ENCODE measurements at regions not wholly inside any gene's neighbourhood (a gene's known extent, or its start where the extent isn't known, plus 50 kb on each side); places are given as distances from the start of the nearest gene placed in this dataset.

DNA sequence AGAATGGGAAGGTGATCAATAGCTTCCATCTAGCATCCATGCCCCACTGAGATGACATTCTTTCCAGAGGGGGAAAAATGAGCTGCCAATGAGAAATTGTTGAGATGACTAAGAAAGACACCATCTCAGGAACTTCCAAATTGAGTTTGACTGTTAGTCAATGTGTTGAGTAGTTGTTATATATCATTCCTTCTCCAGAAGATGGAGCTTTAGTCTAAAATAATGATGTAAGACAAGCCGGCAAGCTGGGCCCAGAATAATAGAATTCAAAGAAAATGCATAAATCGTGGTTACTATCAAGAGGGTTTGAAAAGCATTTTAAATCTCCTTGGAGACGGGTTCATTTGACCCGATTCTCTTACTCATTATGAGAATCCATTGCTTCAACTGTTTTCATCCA lies 71.0 kb upstream of the ATF7IP2 start (continued):
- TF ChIP-seq REST (IDR thresholded peaks at IDR 0.05; ENCODE audit: unreplicated experiment) (no peak), ZNF114 (CRISPR knock-in tag; IDR thresholded peaks at IDR 0.05) (no peak), CREB1 (CRISPR knock-in tag; IDR thresholded peaks at IDR 0.05; ENCODE audit: low read depth) (no peak), ETS1 (IDR thresholded peaks at IDR 0.05) (no peak), EZH2phosphoT487 (IDR thresholded peaks at IDR 0.05; ENCODE audit: unreplicated experiment) (no peak), STAT1 (IDR thresholded peaks at IDR 0.05; ENCODE audit: unreplicated experiment) (no peak), POLR2AphosphoS5 (IDR thresholded peaks at IDR 0.05; ENCODE audit: low read depth) (no peak), ZNF331 (CRISPR knock-in tag; IDR thresholded peaks at IDR 0.05; ENCODE audit: low read depth) (no peak), EZH2 (IDR thresholded peaks at IDR 0.05; ENCODE audit: low read depth, unreplicated experiment) (no peak), NANOG (IDR thresholded peaks at IDR 0.05; ENCODE audit: borderline replicate concordance) (no peak), JUNB (IDR thresholded peaks at IDR 0.05; ENCODE audit: unreplicated experiment) (no peak)

- no peaks in the 10 kb centered on the region for H3K79me2 ChIP-seq (replicated peaks; ENCODE audit: insufficient read depth)
- no peak overlapping the region for H3K27ac ChIP-seq (ENCODE audit: low read depth)
- no peak for TF ChIP-seq NANOG (IDR thresholded peaks at IDR 0.05; ENCODE audit: borderline replicate concordance)
- no peak for TF ChIP-seq ETS1 (IDR thresholded peaks at IDR 0.05)
- TF ChIP-seq ZNF331 (CRISPR knock-in tag; IDR thresholded peaks at IDR 0.05; ENCODE audit: low read depth), result no peak
- no peak for TF ChIP-seq POLR2AphosphoS5 (IDR thresholded peaks at IDR 0.05; ENCODE audit: low read depth)
- TF ChIP-seq, protein P1, sequence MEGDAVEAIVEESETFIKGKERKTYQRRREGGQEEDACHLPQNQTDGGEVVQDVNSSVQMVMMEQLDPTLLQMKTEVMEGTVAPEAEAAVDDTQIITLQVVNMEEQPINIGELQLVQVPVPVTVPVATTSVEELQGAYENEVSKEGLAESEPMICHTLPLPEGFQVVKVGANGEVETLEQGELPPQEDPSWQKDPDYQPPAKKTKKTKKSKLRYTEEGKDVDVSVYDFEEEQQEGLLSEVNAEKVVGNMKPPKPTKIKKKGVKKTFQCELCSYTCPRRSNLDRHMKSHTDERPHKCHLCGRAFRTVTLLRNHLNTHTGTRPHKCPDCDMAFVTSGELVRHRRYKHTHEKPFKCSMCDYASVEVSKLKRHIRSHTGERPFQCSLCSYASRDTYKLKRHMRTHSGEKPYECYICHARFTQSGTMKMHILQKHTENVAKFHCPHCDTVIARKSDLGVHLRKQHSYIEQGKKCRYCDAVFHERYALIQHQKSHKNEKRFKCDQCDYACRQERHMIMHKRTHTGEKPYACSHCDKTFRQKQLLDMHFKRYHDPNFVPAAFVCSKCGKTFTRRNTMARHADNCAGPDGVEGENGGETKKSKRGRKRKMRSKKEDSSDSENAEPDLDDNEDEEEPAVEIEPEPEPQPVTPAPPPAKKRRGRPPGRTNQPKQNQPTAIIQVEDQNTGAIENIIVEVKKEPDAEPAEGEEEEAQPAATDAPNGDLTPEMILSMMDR (conservative IDR thresholded peaks at IDR 0.05; ENCODE audit: low read depth in 2 of 2), result no peak
- TF ChIP-seq CREB1 (CRISPR knock-in tag; IDR thresholded peaks at IDR 0.05; ENCODE audit: low read depth), result no peak
- no peak for TF ChIP-seq EZH2phosphoT487 (IDR thresholded peaks at IDR 0.05; ENCODE audit: unreplicated experiment)
- TF ChIP-seq JUNB (IDR thresholded peaks at IDR 0.05; ENCODE audit: unreplicated experiment), result no peak
These were observed 68.3 kb upstream of the ATF7IP2 start for GRCh38 chr16:10317425-10318001.

More at GRCh38 chr16:10317425-10318001, 68.3 kb upstream of the ATF7IP2 start:
- Mint-ChIP-seq H3K9me3 (no peaks in the 10 kb centered on the region), H3K4me1 (no peaks in the 10 kb centered on the region; the same call in 2 of the 3 replicates), H3K27ac (no peak overlapping the region), H3K4me3 (no peak overlapping the region), H3K36me3 (ENCODE audit: low read depth) (no peaks in the 10 kb centered on the region), H3K27me3 (ENCODE audit: insufficient read depth, low read depth, poor library complexity) (no peaks in the 10 kb centered on the region)
- no peak for ATAC-seq
- DNase-seq (ENCODE audit: low spot score), result no peak
- no peaks in the 10 kb centered on the region for H4K20me1 ChIP-seq (replicated peaks; ENCODE audit: insufficient read depth)
- H3K27me3 ChIP-seq (ENCODE audit: insufficient read depth), result no peaks in the 10 kb centered on the region
- H3K36me3 ChIP-seq (ENCODE audit: insufficient read depth), result no peaks in the 10 kb centered on the region
- no peak overlapping the region for H2AFZ ChIP-seq
- H3F3A ChIP-seq (replicated peaks; ENCODE audit: low read depth), result no peaks in the 10 kb centered on the region
- H3K4me1 ChIP-seq (ENCODE audit: insufficient read depth), result no peaks in the 10 kb centered on the region
- no peak overlapping the region for H3K4me3 ChIP-seq
- no peak overlapping the region for H3K4me2 ChIP-seq
- H3K9me2 ChIP-seq (ENCODE audit: insufficient read depth), result no peaks in the 10 kb centered on the region

Data from GM23338 (cell line).